Fibroblast of peridontal ligament (primary cell): ENCODE measurements at regions not wholly inside any gene's neighbourhood (a gene's known extent, or its start where the extent isn't known, plus 50 kb on each side); places are given as distances from the start of the nearest gene placed in this dataset.
"Not testable (repeated sequence)": the region's sequence is repeated elsewhere in the genome, so short reads cannot be mapped to it uniquely, and the experiment has no call there.

Experiments
- DNase-seq: peaks from one replicate; pipeline ENCODE4 v3.0.0-alpha.2; 2010; ENCODE audit errors: extremely low read depth

DNA sequence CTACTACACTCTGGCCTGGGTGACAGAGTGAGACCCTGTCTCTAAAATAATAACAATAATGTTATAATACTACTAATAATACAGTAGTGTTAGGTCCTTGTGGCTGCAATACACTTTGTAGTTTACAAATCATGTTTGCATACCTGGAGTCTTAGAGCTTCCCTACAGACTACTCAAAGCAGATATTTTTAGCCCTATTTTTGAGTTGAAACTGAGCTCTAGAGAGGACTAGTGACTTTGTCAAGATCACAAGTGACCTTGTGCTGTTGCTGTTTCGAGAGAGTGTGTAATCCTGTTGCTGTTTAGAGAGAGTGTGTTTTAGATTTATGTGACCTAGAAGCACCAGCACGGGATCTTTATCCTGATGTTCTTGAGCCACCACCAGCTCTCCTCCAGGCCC, 105.3 kb upstream of the RNU6-1 start:
- DNase-seq: no peak

GRCh38 chr15:67945951-67946700, 106.3 kb upstream of the RNU6-1 start:
- peak; percentile 15 for DNase-seq

DNA sequence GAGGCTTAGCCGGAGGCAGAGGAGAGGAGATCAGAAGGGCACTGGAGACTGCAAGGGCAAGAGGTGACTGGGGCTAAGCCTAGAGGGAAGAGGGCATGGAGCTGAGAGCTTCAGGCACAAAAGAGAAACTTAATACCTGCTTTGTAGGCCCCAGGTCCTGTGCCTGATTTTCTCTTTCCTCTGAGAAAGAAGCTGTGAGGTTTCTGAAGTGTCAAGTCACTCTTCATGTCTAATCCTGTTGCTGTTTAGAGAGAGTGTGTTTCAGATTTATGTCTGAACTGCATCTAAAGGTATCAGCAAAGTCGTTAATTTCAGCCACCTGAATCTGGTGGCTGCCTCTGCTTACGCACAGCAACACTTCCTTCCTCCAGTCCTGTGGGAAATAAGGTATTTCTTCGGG, 106.9 kb upstream of the RNU6-1 start:
- no peak for DNase-seq

DNA sequence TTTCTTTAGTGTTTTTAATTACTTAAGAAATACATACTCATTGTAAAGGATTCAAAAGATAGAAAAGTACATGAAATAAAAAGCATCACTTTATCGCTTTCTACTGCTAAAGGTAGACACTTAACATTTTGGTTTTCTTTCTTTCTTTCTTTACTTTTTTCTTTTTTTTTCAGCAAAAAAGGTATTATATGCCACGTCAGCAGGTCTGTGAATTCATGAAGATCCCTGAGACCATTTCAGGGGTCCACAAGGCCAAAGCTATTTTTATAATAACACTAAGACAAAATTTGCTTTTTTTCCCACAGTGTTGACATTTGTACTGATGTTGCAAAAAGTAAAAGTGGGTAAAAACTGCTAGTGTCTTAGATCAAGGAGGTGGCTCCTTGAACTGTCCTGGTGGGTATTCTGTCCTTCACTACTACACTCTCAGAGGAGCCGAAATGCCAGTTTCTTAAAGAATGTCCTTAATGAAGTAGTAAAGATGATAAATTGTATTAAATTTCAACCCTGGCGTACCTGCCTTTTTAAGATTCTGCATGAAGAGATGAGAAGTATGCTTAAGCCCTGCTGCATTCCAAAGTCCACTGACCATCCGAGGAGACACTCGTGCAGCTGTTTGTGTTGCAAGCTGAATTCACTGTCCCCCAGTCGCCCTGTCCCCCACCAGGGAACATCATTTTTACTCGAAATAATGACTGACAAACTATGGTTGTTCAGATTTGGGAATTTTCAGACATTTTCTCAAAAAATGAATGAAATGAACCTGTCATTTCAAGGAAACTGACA, 106.7 kb upstream of the PIAS1 start:
- no peak for DNase-seq

GRCh38 chr15:67948215-67948614, 105.9 kb upstream of the PIAS1 start:
- no peak for DNase-seq

DNA sequence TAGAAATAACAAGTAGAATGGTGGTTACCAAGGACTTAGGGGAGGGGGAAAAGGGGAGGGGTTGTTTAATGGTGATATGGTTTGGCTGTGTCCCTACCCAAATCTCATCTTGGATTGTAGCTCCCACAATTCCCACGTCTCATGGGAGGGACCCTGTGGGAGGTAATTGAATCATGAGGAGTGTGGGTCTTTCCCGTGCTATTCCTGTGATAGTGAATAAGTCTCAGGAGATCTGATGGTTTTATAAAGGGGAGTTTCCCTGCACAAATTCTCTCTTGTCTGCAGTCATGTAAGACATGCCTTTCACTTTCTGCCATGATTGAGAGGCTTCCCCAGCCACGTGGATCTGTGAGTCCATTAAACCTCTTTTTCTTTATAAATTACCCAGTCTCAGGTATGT, 102.9 kb upstream of the PIAS1 start:
- DNase-seq: not testable (repeated sequence)

DNA sequence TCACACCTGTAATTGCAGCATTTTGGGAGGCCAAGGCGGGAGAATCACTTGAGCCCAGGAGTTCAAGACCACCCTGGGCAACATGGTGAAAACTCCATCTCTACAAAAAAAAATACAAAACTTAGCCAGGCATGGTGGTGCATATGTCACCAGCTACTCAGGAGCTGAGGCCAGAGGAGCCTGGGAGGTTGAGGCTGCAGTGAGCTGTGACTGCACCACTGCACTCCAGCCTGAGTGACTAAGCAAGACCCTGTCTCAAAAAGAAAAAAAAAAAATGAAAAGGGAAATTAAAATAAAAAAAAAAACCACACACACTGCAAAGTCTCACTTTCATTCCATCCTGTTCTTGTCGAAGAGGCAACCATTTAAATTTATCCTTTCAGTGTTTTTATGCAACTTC, 100.8 kb upstream of the PIAS1 start:
- no peak for DNase-seq

DNA sequence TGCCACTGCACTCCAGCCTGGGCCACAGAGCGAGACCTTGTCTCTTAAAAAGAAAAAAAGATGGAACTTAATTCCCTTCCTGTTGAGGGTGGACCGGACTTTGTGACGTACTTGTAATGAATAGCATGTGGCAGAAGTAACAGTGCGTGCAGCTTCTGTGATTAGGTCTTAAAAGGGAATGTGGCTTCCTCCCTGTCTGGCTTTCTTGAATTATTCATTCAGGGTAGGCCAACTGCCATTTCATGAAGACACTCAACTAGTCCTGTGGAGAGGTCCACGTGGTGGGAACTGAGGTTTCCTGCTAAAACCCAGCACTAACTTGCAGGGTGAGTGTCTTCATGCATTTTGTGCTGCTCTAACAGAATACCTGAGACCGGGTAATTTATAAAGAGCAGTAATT, 98.9 kb upstream of the PIAS1 start:
- no peak for DNase-seq

- no peak for DNase-seq
Measured at GRCh38 chr15:67957435-67958132, 96.5 kb upstream of the PIAS1 start.

GRCh38 chr15:67967871-67968431, 86.2 kb upstream of the PIAS1 start:
- peak; percentile 35 for DNase-seq

GRCh38 chr15:67968564-67968963, 85.6 kb upstream of the PIAS1 start:
- no peak for DNase-seq

- no peak for DNase-seq
Measured at GRCh38 chr15:67968966-67969365, 85.1 kb upstream of the PIAS1 start.

GRCh38 chr15:67969892-67970291, 84.2 kb upstream of the PIAS1 start:
- DNase-seq: no peak

GRCh38 chr15:67972377-67972776, 81.7 kb upstream of the PIAS1 start:
- no peak for DNase-seq

DNA sequence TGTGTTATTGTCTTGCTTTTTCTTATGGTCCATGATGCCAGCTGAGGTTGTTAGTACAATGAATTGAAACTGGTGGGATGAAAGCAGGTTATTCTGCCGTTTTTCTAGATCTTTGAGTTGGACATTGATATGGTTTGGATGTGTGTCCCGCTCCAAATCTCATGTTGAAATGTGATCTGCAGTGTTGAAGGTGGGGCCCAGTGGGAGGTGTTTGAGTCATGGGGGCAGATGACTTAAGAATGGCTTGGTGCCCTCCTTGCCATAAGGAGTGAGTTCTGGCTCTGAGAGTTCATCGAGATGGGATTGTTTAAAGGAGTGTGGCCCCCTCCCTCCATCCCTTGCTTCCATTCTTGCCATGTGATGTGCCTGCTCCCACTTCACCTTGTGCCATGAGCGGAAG, 80.3 kb upstream of the PIAS1 start:
- DNase-seq: no peak

DNA sequence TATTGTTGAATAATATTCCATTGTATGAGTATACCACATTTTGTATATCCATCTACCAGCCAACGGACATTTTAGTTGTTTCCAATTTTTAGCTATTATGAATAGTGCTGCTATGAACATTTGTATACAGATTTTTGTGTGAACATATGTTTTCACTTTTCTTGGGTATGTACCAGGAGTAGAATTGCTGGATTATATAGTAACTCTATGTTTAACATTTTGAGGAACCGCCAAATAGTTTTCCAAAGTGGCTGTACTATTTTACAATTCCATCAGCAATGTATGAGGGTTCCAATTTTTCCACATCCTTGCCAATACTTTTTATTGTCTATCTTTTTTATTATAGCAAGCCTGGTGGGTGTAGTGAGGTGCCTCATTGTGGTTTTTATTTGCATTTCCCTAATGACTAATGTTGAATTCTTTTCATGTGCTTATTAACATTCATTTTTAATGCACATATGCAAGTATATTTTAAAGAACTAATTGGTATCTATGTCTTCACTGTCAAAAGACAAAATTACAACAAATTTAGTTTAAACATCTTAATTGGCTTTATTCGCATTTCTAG, 77.5 kb upstream of the PIAS1 start:
- no peak for DNase-seq

- no peak for DNase-seq
Measured at GRCh38 chr15:67977414-67978089, 76.6 kb upstream of the PIAS1 start.

DNA sequence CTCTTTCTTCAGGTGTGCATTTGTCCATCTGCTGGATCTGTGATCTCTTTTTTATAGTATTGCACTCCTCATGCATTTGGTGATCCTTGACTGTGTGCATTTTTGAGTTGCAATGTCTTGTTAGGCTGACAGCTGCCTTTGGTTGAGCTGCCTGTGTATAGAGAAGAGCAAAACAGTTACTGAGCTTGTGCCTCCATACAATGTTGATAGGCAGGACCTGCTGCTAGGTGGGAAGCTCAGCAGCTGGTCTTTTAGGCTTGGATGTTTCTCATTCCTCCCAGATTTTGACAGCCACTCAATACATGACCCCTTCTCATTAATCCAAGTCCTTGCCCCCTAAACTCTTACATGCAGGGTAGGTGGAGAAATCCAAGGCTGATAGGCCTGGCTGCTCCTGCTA, 74.8 kb upstream of the PIAS1 start:
- DNase-seq: no peak

DNA sequence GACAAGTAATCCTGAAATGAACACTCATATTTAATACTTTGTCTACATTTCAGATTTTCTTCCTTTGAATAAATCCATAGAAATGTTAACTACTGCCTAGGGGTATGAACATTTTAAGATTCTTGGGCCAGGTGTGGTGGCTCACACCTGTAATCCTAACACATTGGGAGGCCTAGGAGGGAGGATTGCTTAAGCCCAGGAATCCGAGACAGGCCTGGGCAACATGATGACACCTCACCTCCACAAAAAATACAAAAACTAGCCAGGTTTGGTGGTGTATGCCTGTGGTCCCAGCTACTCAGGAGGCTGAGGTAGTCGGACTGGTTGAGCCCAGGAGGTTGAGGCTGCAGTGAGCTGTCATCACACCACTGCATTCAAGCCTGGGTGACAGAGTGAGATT, 73.9 kb upstream of the PIAS1 start:
- no peak for DNase-seq

DNA sequence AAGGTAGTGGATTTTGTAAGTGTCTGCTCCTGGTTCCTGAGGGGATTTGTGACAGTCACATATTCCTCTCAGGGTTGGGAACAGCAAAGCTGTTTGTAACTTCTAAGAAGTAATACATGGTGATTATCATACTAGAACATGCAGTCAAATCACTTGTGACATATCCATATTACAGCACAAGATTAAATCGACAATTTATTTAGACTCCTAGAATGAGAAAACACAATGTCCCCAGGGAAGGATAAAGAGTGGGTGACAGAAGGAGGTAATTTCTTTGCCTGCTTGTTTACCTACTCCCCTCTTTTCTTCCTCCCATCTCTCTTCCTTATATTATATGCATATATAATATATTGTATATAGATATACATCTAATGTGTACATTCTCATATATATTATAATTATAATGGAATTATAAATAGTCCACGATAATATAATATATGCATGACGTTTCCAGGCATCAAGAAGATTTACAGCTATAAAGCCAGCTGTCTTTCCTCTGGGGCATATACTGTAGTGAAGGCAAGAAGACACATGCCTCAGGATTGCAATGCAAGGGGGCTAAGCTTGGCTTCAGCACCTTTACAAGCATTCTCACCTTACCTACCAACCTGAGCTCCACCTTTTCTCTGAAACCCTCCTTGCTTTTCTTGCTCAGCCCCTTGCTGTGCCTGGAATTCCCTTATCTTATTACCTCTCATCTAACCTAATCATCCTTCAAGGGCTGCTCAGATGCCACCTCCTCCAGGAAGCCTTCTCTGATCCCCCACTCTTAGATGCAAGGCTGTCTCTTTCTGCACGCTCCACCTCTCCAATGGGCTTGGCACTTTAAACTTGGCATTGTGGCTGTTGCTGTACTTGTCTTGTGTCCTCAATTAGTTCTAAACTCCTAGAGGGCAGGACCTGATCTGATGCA, 73.1 kb upstream of the PIAS1 start:
- DNase-seq: no peak
